Activated CD8-positive, alpha-beta T cell treated with anti-CD3 and anti-CD28 coated beads, Interleukin-2, amount 10 ng/mL, durations not matched to agents 7 days and 5 days (primary cell): ENCODE measurements at regions not wholly inside any gene's neighbourhood (a gene's known extent, or its start where the extent isn't known, plus 50 kb on each side); places are given as distances from the start of the nearest gene placed in this dataset.

Experiments used
- ATAC-seq: fragments of 150-1000 bp; cut with Tn5 transposase; one replicate; pipeline ENCODE4 v1.10.0; 2021; ENCODE audit warnings: moderate library complexity
- CTCF ChIA-PET: fragments of 350-600 bp; sonication (Branson Sonifier 250); formaldehyde crosslinking; loops from one replicate; lab custom pipeline; 2021; ENCODE audit warnings: antibody characterized with exemption; lab: Charles Lee
- POLR2A ChIA-PET: fragments of 350-600 bp; sonication (Branson Sonifier 250); formaldehyde crosslinking; loops from one replicate; lab custom pipeline; 2021; ENCODE audit warnings: antibody characterized with exemption; lab: Charles Lee
- DNase-seq: peaks from one replicate; pipeline ENCODE4 v3.0.0-alpha.2; 2020
- H3K27ac Mint-ChIP-seq: one replicate; pipeline ENCODE4 v1.8.0; 2021; ENCODE audit warnings: mild to moderate bottlenecking, mixed read lengths
- H3K27me3 Mint-ChIP-seq: one replicate; pipeline ENCODE4 v1.8.0; 2021; ENCODE audit warnings: low read depth, mixed read lengths
- H3K36me3 Mint-ChIP-seq: one replicate; pipeline ENCODE4 v1.8.0; 2021; ENCODE audit warnings: low read depth, mixed read lengths
- H3K4me1 Mint-ChIP-seq: one replicate; pipeline ENCODE4 v1.8.0; 2021; ENCODE audit warnings: low read depth, mixed read lengths
- H3K4me3 Mint-ChIP-seq: one replicate; pipeline ENCODE4 v1.8.0; 2021; ENCODE audit warnings: mild to moderate bottlenecking, mixed read lengths
- H3K9me3 Mint-ChIP-seq: one replicate; pipeline ENCODE4 v1.8.0; 2022; ENCODE audit warnings: mixed read lengths; ENCODE audit not compliant: insufficient read depth

- ATAC-seq (no peak), DNase-seq (no peak)
- ChIA-PET CTCF (no interaction called here), POLR2A (no interaction called here)
- H3K9me3 Mint-ChIP-seq: no peaks in the 10 kb centered on the region
- no peaks in the 10 kb centered on the region for H3K4me1 Mint-ChIP-seq
- H3K36me3 Mint-ChIP-seq: no peaks in the 10 kb centered on the region
- H3K27ac Mint-ChIP-seq: no peak overlapping the region
- peaks cover 26% of the 10 kb centered on the region for H3K27me3 Mint-ChIP-seq
- no peak overlapping the region for H3K4me3 Mint-ChIP-seq
Measured at GRCh38 chr11:43545610-43546009, 134.9 kb upstream of the HSD17B12 start.

DNA sequence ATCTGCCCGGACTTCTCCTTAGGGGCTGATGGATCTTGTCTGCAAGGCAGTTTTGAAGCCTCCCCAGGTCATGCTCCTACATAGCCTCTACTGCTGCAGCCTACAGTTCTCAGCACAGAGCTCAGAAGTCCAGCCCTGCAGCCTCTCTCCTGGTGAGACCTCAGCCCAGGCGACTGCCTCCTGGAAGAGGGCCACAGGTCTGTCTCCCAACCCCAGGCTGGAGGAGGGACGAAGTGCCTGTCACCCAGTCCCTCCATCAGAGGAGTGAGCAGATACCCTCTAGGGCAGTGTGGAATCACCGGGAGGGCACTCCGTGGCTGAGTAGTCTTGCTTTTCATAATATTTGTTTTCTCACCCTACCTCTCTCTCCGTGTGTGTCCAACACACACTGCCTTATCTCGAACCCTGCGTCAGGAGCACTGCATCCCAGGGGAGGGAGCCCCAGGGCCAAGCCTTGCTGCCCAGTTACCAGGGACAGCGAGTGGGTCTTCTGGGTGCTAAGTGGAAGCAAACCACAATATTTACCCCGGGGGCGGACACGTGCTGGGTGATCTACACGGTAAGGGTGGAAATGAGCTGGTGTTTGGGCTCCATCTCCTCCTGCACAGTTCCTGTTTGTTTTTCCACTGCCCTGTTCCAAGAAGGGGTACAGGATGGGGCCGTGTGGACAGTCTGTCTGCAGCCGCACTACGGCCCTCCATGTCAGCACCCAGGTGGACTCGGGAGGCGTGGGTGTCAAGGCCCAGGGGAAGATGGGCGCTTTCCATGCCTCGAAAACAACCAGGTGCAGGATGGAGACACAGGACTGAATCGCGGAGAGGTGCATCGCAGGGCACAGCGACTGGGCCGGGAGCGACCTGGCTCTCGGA, 133.7 kb upstream of the HSD17B12 start:
- H3K27me3 Mint-ChIP-seq: peaks cover 33% of the 10 kb centered on the region
- ChIA-PET POLR2A (no interaction called here), CTCF (no interaction called here)
- DNase-seq (no peak), ATAC-seq (no peak)
- no peaks in the 10 kb centered on the region for H3K9me3 Mint-ChIP-seq
- no peak overlapping the region for H3K4me3 Mint-ChIP-seq
- H3K27ac Mint-ChIP-seq: no peak overlapping the region
- no peaks in the 10 kb centered on the region for H3K36me3 Mint-ChIP-seq
- H3K4me1 Mint-ChIP-seq: no peaks in the 10 kb centered on the region

DNA sequence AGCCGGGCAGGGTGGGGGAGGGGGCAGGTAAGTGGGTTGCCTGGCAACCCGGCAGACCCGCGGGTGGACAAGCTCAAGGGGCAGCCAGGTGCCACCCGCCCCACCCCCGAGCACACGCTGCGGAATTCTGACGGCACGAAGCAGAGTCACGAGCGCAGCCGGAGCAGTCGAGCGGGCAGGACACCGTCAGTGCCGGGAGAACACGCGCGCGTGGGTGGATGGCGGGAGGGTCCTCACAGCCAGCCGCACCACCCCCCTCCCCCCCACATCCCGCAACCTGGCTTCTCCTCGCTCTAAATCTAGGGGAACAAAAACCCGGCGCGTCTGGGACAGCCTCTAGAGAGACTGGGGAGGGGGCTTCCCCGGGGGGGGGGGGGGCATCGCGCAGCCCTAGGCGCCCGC, 133.1 kb upstream of the HSD17B12 start:
- Mint-ChIP-seq H3K9me3 (no peaks in the 10 kb centered on the region), H3K4me3 (no peak overlapping the region), H3K4me1 (no peaks in the 10 kb centered on the region), H3K27ac (no peak overlapping the region), H3K27me3 (peaks cover 33% of the 10 kb centered on the region), H3K36me3 (no peaks in the 10 kb centered on the region)
- POLR2A ChIA-PET: no interaction called here
- DNase-seq (no peak), ATAC-seq (no peak)
- CTCF ChIA-PET: no interaction called here

GRCh38 chr11:43547889-43548381, 132.6 kb upstream of the HSD17B12 start:
- DNase-seq (no peak), ATAC-seq (no peak)
- no peak overlapping the region for H3K27ac Mint-ChIP-seq
- H3K9me3 Mint-ChIP-seq: no peaks in the 10 kb centered on the region
- no peaks in the 10 kb centered on the region for H3K36me3 Mint-ChIP-seq
- H3K4me3 Mint-ChIP-seq: no peak overlapping the region
- H3K27me3 Mint-ChIP-seq: peaks cover 31% of the 10 kb centered on the region
- H3K4me1 Mint-ChIP-seq: no peaks in the 10 kb centered on the region
- ChIA-PET POLR2A (no interaction called here), CTCF (no interaction called here)

DNA sequence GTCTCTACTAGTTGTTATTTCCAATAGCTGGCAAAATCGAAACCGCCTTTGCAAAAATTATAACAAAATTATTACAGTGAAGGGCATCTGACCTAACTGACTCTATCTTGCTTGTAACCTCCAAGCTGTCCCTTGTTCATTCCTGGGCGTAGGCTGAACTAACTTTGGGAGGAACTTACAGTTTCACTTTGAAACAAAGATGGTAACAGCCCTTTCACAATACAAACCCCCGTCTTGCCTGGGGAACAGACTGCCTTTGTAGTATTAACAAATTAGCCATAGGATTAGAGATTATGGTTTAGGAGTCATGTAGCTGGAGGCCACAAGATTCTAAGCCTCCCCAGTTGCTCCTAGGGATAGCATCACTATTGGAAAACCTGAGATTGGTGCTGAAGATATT, 131.6 kb upstream of the HSD17B12 start:
- Mint-ChIP-seq H3K27ac (no peak overlapping the region), H3K4me1 (no peaks in the 10 kb centered on the region), H3K27me3 (peaks cover 33% of the 10 kb centered on the region), H3K4me3 (no peak overlapping the region), H3K9me3 (no peaks in the 10 kb centered on the region), H3K36me3 (no peaks in the 10 kb centered on the region)
- CTCF ChIA-PET: interaction anchor here (1.6 kb wide), 1 partner anchor 303 kb away, joined by 3 read pairs; no protein-coding TSS in a partner anchor
- ATAC-seq (no peak), DNase-seq (no peak)
- POLR2A ChIA-PET: no interaction called here

GRCh38 chr11:43549624-43550023, 130.9 kb upstream of the HSD17B12 start:
- CTCF ChIA-PET: interaction anchor here (1.6 kb wide), 1 partner anchor 302 kb away, joined by 3 read pairs; no protein-coding TSS in a partner anchor
- ATAC-seq: no peak
- peaks cover 40% of the 10 kb centered on the region for H3K27me3 Mint-ChIP-seq

DNA sequence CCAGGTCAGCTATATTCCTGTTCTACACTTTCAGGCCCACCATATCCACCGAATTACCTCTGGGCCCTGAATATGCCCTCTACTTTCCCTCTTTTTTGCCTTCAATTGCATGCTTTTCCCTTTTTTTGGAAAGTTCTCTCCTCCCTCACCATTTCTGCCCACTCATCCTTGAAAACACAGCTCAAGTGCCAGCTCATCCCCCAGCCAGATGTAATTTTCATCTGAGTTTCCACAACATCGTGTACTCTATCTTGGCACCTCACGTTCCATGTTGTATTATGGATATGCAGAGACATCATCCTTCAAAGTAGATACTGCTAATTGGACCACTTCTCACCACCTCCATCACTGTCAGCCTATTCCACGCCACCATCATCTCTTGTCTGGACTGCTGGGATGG, 129.8 kb upstream of the HSD17B12 start:
- Mint-ChIP-seq H3K9me3 (no peaks in the 10 kb centered on the region), H3K27me3 (peaks cover 46% of the 10 kb centered on the region), H3K4me1 (no peaks in the 10 kb centered on the region), H3K27ac (no peak overlapping the region), H3K36me3 (no peaks in the 10 kb centered on the region), H3K4me3 (no peak overlapping the region)
- ChIA-PET POLR2A (no interaction called here), CTCF (interaction anchor here (1.3 kb wide), 1 partner anchor 17 kb away, joined by 4 read pairs; no protein-coding TSS in a partner anchor)
- no peak for ATAC-seq
- no peak for DNase-seq

More at GRCh38 chr11:43549624-43550023, 130.9 kb upstream of the HSD17B12 start:
- no peak overlapping the region for H3K27ac Mint-ChIP-seq
- POLR2A ChIA-PET: no interaction called here
- no peaks in the 10 kb centered on the region for H3K9me3 Mint-ChIP-seq
- no peak overlapping the region for H3K4me3 Mint-ChIP-seq
- DNase-seq: no peak
- no peaks in the 10 kb centered on the region for H3K4me1 Mint-ChIP-seq
- H3K36me3 Mint-ChIP-seq: no peaks in the 10 kb centered on the region

- ChIA-PET CTCF (no interaction called here), POLR2A (no interaction called here)
- Mint-ChIP-seq H3K27me3 (peaks cover 61% of the 10 kb centered on the region), H3K27ac (no peak overlapping the region), H3K9me3 (no peaks in the 10 kb centered on the region), H3K4me3 (no peak overlapping the region), H3K4me1 (no peaks in the 10 kb centered on the region), H3K36me3 (no peaks in the 10 kb centered on the region)
- ATAC-seq (no peak), DNase-seq (no peak)
Measured at GRCh38 chr11:43554148-43554473, 126.4 kb upstream of the HSD17B12 start.

DNA sequence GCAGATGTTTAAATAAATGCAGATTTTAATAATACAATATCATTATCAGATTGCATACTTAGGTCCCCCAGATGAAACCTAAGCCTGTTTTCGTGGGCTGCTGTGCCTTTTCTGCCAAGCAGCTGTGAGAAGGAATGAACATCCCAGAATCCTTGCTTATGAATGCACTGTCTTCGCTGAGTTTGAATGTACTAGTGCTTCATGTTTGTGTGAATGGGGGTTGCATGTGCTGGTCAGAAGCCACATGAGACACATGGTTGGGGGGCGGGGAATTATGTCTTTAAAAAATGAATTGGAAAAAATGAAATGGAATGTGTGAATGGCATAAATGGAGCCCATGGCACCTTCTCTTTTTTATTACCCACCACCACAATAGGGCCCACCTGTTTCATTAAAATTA, 125.4 kb upstream of the HSD17B12 start:
- Mint-ChIP-seq H3K36me3 (no peaks in the 10 kb centered on the region), H3K9me3 (no peaks in the 10 kb centered on the region), H3K4me3 (no peak overlapping the region), H3K4me1 (no peaks in the 10 kb centered on the region), H3K27me3 (peaks cover 68% of the 10 kb centered on the region), H3K27ac (no peak overlapping the region)
- DNase-seq (no peak), ATAC-seq (no peak)
- CTCF ChIA-PET: interaction anchor here (1.3 kb wide), 1 partner anchor 17 kb away, joined by 3 read pairs; no protein-coding TSS in a partner anchor
- POLR2A ChIA-PET: no interaction called here

GRCh38 chr11:43555816-43556611, 124.5 kb upstream of the HSD17B12 start:
- POLR2A ChIA-PET: no interaction called here

GRCh38 chr11:43556612-43557375, 123.7 kb upstream of the HSD17B12 start:
- Mint-ChIP-seq H3K4me1 (no peaks in the 10 kb centered on the region), H3K4me3 (no peak overlapping the region), H3K27me3 (peaks cover 65% of the 10 kb centered on the region), H3K36me3 (no peaks in the 10 kb centered on the region), H3K9me3 (no peaks in the 10 kb centered on the region), H3K27ac (no peak overlapping the region)
- no peak for ATAC-seq
- DNase-seq: no peak
- POLR2A ChIA-PET: no interaction called here
- CTCF ChIA-PET: interaction anchor here (0.8 to 1.3 kb wide), 3 partner anchors 10 to 295 kb away, joined by 3 to 4 read pairs (median 3); no protein-coding TSS in a partner anchor

More at GRCh38 chr11:43555816-43556611, 124.5 kb upstream of the HSD17B12 start:
- peaks cover 68% of the 10 kb centered on the region for H3K27me3 Mint-ChIP-seq
- DNase-seq (no peak), ATAC-seq (no peak)
- no peak overlapping the region for H3K4me3 Mint-ChIP-seq
- no peaks in the 10 kb centered on the region for H3K9me3 Mint-ChIP-seq
- no peaks in the 10 kb centered on the region for H3K4me1 Mint-ChIP-seq
- H3K36me3 Mint-ChIP-seq: no peaks in the 10 kb centered on the region
- CTCF ChIA-PET: interaction anchor here (1.3 kb wide), 1 partner anchor 16 kb away, joined by 3 read pairs; no protein-coding TSS in a partner anchor
- H3K27ac Mint-ChIP-seq: no peak overlapping the region
